ENCODE measurements at regions not wholly inside any gene's neighbourhood (a gene's known extent, or its start where the extent isn't known, plus 50 kb on each side); places are given as distances from the start of the nearest gene placed in this dataset.

DNA sequence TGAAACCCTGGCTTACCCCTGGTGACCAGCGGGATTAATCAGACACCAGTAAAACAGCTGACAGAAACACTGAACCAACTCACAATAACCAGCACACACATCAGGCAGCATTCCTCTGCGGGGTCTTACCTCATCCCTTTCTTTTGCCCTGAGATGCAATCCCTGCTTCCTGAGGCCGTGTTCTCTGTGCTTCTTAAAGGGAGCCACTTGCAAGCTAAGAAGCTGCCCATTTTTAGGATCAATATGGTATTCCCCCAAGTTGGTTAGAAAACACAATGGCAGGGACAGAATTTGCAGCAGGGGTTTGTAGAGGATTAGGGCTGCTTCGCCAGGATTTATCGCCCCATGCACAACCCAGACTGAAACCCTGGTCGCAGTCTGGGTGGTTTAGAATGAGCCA is 74.7 kb upstream of the OLIG2 start:
- no peak for DNase-seq
- Histone ChIP-seq H3K27ac (no peak overlapping the region), H3K36me3 (no peaks in the 10 kb centered on the region), H3K9me3 (no peaks in the 10 kb centered on the region), H3K4me1 (no peaks in the 10 kb centered on the region), H3K4me3 (no peak overlapping the region), H3K27me3 (peaks cover 0 to 11% of the 10 kb centered on the region in 2 donors)
- TF ChIP-seq, protein P1, sequence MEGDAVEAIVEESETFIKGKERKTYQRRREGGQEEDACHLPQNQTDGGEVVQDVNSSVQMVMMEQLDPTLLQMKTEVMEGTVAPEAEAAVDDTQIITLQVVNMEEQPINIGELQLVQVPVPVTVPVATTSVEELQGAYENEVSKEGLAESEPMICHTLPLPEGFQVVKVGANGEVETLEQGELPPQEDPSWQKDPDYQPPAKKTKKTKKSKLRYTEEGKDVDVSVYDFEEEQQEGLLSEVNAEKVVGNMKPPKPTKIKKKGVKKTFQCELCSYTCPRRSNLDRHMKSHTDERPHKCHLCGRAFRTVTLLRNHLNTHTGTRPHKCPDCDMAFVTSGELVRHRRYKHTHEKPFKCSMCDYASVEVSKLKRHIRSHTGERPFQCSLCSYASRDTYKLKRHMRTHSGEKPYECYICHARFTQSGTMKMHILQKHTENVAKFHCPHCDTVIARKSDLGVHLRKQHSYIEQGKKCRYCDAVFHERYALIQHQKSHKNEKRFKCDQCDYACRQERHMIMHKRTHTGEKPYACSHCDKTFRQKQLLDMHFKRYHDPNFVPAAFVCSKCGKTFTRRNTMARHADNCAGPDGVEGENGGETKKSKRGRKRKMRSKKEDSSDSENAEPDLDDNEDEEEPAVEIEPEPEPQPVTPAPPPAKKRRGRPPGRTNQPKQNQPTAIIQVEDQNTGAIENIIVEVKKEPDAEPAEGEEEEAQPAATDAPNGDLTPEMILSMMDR (IDR thresholded peaks at IDR 0.05): no peak
- intact Hi-C loops (cut with DNase I; ENCODE audit: low total_unique reads): no loop called here

DNA sequence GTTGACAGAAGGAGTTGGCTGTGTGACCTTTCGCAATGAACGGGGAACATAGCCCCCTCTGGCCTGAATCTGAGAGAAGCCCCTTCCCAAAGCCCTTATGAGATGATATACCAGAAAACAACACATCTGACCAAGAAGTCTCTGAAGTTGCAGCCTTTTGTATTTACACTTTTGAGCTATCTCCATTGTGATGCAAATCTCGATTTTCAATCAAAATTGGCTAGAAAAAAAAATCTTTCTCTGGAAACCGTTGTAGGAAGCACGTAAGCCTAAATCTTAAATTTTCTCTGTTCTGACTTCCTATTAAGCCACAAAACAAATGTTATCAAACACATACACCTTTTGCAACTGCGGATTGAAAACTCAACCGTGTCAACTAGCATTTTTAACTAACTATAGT is 71.4 kb upstream of the OLIG2 start:
- TF ChIP-seq, protein P1 (IDR thresholded peaks at IDR 0.05): no peak
- intact Hi-C loops (cut with DNase I; ENCODE audit: low total_unique reads): no loop called here
- H3K4me3 ChIP-seq: no peak overlapping the region
- no peaks in the 10 kb centered on the region for H3K9me3 ChIP-seq
- no peak overlapping the region for H3K27ac ChIP-seq
- DNase-seq: no peak
- H3K4me1 ChIP-seq: no peaks in the 10 kb centered on the region
- no peaks in the 10 kb centered on the region for H3K36me3 ChIP-seq
- H3K27me3 ChIP-seq: peaks cover 0 to 34% of the 10 kb centered on the region in 2 donors

DNA sequence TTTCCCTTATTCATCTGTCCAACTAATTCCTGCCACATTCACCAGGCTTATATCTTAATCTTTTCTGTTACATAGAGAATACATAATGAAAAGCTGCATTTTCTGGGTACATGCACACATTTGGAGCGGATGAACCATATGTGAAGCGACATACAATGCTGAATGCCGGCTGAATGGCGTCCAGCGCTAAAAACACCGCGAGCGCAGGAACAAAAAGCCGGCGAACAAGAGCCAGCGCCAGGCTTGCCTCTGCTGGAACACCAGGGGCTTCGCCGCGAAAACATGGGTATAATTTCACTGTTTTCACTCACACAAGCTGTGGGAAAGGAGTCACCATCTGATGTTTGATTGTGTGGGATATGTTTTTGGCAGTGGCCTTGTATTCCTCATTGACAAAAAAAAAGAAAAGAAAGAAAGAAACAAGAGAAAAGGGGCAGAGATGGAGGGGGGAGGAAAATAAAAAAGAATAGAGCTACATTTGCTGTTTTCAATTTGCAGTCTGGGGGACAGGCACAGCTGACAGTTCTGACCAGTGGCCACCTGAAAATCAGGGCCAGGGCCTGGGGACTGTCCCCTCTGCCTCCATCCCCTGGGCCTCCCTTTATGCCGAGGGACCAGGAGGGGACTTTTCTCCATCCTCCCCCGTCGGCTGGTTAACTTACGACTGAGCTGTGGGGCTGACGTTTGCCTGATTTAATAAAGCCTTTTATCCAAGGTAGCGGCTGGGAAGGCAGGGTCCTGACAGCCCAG is 70.2 kb upstream of the OLIG2 start:
- no peak overlapping the region for H3K4me3 ChIP-seq
- intact Hi-C loops (cut with DNase I; ENCODE audit: low total_unique reads): no loop called here
- H3K36me3 ChIP-seq: no peaks in the 10 kb centered on the region
- no peak overlapping the region for H3K27ac ChIP-seq
- H3K9me3 ChIP-seq: no peaks in the 10 kb centered on the region
- no peaks in the 10 kb centered on the region for H3K4me1 ChIP-seq
- TF ChIP-seq, protein P1 (IDR thresholded peaks at IDR 0.05): no peak
- no peak for DNase-seq
- H3K27me3 ChIP-seq: peaks cover 0 to 43% of the 10 kb centered on the region in 2 donors

DNA sequence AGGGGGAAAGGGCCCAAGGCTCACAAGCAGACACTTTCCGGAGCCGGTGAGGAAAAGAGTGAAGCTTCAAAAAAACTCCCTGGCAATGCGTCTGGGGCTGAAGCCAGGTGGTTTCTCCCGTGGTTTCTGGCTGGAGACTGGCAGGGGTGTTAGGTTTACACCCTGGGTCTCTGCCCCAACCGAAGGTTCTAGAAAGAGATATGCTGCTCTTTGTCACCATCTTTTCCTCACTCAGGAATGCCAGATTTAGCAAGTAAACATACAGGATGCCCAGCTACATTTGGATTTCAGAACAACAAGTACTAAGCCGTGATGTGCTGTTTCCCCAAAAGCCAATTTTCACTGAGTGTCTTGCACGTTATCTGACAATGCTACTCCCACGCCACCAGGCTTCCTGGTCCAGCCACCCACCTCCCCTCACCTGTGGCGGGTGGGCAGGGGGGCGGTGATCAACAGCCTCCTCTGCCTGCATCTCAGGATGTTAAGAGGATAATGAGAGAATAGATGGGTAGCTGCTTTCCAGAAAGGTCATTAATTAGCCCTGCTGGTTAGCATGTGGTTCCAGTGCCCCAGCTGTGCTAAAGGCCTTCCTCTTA is 69.6 kb upstream of the OLIG2 start:
- DNase-seq: no peak
- H3K27ac ChIP-seq: no peak overlapping the region
- intact Hi-C loops (cut with DNase I; ENCODE audit: low total_unique reads): no loop called here
- no peaks in the 10 kb centered on the region for H3K4me1 ChIP-seq
- H3K9me3 ChIP-seq: no peaks in the 10 kb centered on the region
- H3K4me3 ChIP-seq: no peak overlapping the region
- peaks cover 0 to 43% of the 10 kb centered on the region in 2 donors for H3K27me3 ChIP-seq
- TF ChIP-seq, protein P1 (IDR thresholded peaks at IDR 0.05): no peak
- H3K36me3 ChIP-seq: no peaks in the 10 kb centered on the region

DNA sequence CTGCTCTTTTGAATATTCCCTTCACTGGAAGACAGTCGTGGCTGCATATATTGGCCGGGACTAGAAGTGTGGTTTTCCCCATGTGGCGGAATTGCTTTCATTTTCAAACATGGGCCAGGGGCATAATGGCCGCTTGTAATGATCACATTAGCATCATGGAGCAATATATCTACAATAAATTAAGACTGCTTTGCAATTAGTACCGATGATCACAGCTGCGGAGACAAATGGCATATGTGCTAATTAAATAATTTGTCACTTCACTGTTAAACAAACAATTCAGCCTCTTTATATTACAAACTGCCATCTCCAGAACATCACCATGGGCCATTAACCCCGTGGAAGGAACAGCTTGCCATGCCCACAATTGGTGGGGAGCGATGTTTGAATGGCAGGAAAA is 68.2 kb upstream of the OLIG2 start:
- DNase-seq: no peak
- intact Hi-C loops (cut with DNase I; ENCODE audit: low total_unique reads): no loop called here
- no peak overlapping the region for H3K27ac ChIP-seq
- no peak overlapping the region for H3K4me3 ChIP-seq
- H3K9me3 ChIP-seq: no peaks in the 10 kb centered on the region
- TF ChIP-seq, protein P1 (IDR thresholded peaks at IDR 0.05): no peak
- peaks cover 0 to 51% of the 10 kb centered on the region in 2 donors for H3K27me3 ChIP-seq
- no peaks in the 10 kb centered on the region for H3K4me1 ChIP-seq
- no peaks in the 10 kb centered on the region for H3K36me3 ChIP-seq
